Fibroblast of lung (primary cell): ENCODE measurements at regions not wholly inside any gene's neighbourhood (a gene's known extent, or its start where the extent isn't known, plus 50 kb on each side); places are given as distances from the start of the nearest gene placed in this dataset.

Experiments
- DNase-seq, 2 donors: peaks; one replicate each; pipeline versions ENCODE4 v3.0.0 to v3.0.0-alpha.2; 2010; ENCODE audit warnings: low read depth in 2 of 2
- H2AFZ ChIP-seq: 2 replicates; pipeline ENCODE4 v1.5.1; 2012; ENCODE audit warnings: low read length, control low read depth, inconsistent platforms
- H3K27ac ChIP-seq: 2 replicates; pipeline ENCODE4 v1.5.1; 2011; ENCODE audit warnings: low read length, control low read depth; ENCODE audit not compliant: insufficient read depth
- H3K27me3 ChIP-seq: 2 replicates; pipeline ENCODE4 v1.5.1; 2011; ENCODE audit warnings: mild to moderate bottlenecking, low read length; ENCODE audit not compliant: control insufficient read depth, insufficient read depth
- H3K36me3 ChIP-seq: 2 replicates; pipeline ENCODE4 v1.5.1; 2011; ENCODE audit warnings: low read length; ENCODE audit not compliant: control insufficient read depth, insufficient read depth
- H3K4me1 ChIP-seq: 2 replicates; pipeline ENCODE4 v1.5.1; 2011; ENCODE audit warnings: low read length; ENCODE audit not compliant: control insufficient read depth, insufficient read depth; ENCODE audit errors: extremely low read depth
- H3K4me2 ChIP-seq: 2 replicates; pipeline ENCODE4 v1.5.1; 2011; ENCODE audit warnings: low read length, control low read depth; ENCODE audit not compliant: insufficient read depth; ENCODE audit errors: extremely low read depth
- H3K4me3 ChIP-seq, 4 experiments: fragments of 200-600 bp in 1 of 4; sonication (generic) in 1 of 4; replicated peaks in 1 of 4; 2 replicates each; pipeline ENCODE4 v1.5.1; 2011 to 2016; ENCODE audit warnings: low read length in 4 of 4, low read depth in 3 of 4, mild to moderate bottlenecking in 3 of 4, control low read depth in 2 of 4, inconsistent platforms in 1 of 4, mixed read lengths in 1 of 4; ENCODE audit not compliant: insufficient read depth in 1 of 4; ENCODE audit errors: control extremely low read depth in 1 of 4
- H3K79me2 ChIP-seq: 2 replicates; pipeline ENCODE4 v1.5.1; 2012; ENCODE audit warnings: mild to moderate bottlenecking, low read length, inconsistent platforms; ENCODE audit not compliant: control insufficient read depth, insufficient read depth
- H3K9ac ChIP-seq: 2 replicates; pipeline ENCODE4 v1.5.1; 2011; ENCODE audit warnings: mild to moderate bottlenecking, low read length, control low read depth; ENCODE audit not compliant: insufficient read depth
- H3K9me3 ChIP-seq: 2 replicates; pipeline ENCODE4 v1.5.1; 2012; ENCODE audit warnings: low read depth, low read length; ENCODE audit not compliant: control insufficient read depth, insufficient read depth
- H4K20me1 ChIP-seq: 2 replicates; pipeline ENCODE4 v1.5.1; 2011; ENCODE audit warnings: low read length; ENCODE audit not compliant: control insufficient read depth, insufficient read depth; ENCODE audit errors: extremely low read depth
- EZH2 ChIP-seq: IDR thresholded peaks from 2 replicates; pipeline ENCODE4 v1.5.1; 2012; ENCODE audit warnings: low read length, control low read depth, mild to moderate bottlenecking; ENCODE audit errors: missing control alignments
- TF ChIP-seq, protein P1 (sequence below), 2 donors: IDR thresholded peaks in 1 of 2; conservative IDR thresholded peaks in 1 of 2; 1 replicate in 1 of 2; 2 replicates in 1 of 2; pipeline ENCODE4 v1.5.1; 2011 to 2012; ENCODE audit warnings: low read length in 2 of 2, control low read depth in 1 of 2, inconsistent platforms in 1 of 2, low read depth in 1 of 2, mild to moderate bottlenecking in 1 of 2

DNA sequence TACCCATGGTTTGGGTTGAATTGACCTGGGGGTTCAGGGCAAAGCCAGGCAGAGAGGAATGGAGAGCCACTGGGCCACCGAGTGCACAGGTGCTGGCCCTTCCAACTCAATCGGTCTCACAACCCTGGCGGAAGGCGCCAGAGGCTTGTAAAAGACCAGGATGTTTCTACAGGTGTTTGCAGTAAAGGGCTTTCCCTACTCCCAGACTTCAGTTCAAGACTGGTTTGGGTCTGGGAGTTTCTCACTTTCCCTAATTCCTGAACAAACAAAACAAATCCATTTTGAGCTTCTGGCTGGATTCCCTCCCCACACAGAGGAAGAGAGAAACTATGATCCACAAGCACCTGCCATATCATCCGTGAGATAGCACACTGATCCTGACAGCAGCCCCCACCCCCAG is 125.2 kb upstream of the KLF4 start:
- H3K36me3 ChIP-seq, result no peaks in the 10 kb centered on the region
- no peaks in the 10 kb centered on the region for H3K9me3 ChIP-seq
- no peaks in the 10 kb centered on the region for H4K20me1 ChIP-seq
- TF ChIP-seq, protein P1, sequence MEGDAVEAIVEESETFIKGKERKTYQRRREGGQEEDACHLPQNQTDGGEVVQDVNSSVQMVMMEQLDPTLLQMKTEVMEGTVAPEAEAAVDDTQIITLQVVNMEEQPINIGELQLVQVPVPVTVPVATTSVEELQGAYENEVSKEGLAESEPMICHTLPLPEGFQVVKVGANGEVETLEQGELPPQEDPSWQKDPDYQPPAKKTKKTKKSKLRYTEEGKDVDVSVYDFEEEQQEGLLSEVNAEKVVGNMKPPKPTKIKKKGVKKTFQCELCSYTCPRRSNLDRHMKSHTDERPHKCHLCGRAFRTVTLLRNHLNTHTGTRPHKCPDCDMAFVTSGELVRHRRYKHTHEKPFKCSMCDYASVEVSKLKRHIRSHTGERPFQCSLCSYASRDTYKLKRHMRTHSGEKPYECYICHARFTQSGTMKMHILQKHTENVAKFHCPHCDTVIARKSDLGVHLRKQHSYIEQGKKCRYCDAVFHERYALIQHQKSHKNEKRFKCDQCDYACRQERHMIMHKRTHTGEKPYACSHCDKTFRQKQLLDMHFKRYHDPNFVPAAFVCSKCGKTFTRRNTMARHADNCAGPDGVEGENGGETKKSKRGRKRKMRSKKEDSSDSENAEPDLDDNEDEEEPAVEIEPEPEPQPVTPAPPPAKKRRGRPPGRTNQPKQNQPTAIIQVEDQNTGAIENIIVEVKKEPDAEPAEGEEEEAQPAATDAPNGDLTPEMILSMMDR (conservative IDR thresholded peaks at IDR 0.05 in 1 of 2, IDR thresholded peaks at IDR 0.05 in 1 of 2; ENCODE audit: low read depth in 1 of 2, low read length in 2 of 2), result no peak
- no peak for TF ChIP-seq EZH2
- H3K79me2 ChIP-seq, result no peaks in the 10 kb centered on the region
- no peak overlapping the region for H3K27ac ChIP-seq
- H2AFZ ChIP-seq, result no peak overlapping the region
- H3K4me2 ChIP-seq, result no peak overlapping the region
- H3K4me1 ChIP-seq, result no peaks in the 10 kb centered on the region
- no peak overlapping the region for H3K4me3 ChIP-seq
- DNase-seq, result no peak
- no peaks in the 10 kb centered on the region for H3K27me3 ChIP-seq
- no peak overlapping the region for H3K9ac ChIP-seq

DNA sequence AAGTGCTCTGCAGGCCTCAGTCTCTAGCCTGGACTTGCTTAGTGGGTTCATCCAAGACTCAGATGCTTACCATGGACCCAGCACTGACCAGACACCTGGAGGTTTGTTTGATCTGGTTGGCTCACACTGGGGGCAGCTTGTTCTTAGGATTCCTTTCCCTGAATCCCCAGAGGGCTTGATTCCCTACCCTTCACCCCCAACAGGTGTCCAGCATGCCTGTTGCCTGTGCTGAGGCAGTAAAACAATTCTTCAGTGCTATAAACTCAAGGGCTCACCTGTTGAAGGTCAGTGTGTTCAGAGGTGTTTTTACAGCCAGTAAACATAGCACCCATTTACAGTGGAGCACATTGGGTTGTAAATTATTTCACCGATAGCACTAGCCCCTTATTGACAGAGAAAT is 123.8 kb upstream of the KLF4 start:
- Histone ChIP-seq H3K27ac (no peak overlapping the region), H3K27me3 (peaks cover 5% of the 10 kb centered on the region), H3K79me2 (no peaks in the 10 kb centered on the region), H2AFZ (no peak overlapping the region), H4K20me1 (no peaks in the 10 kb centered on the region), H3K4me2 (no peak overlapping the region), H3K9ac (no peak overlapping the region), H3K9me3 (no peaks in the 10 kb centered on the region), H3K36me3 (no peaks in the 10 kb centered on the region), H3K4me3 (no peak overlapping the region), H3K4me1 (no peaks in the 10 kb centered on the region)
- TF ChIP-seq, protein P1 (conservative IDR thresholded peaks at IDR 0.05 in 1 of 2, IDR thresholded peaks at IDR 0.05 in 1 of 2; ENCODE audit: low read depth in 1 of 2, low read length in 2 of 2), result no peak
- TF ChIP-seq EZH2, result no peak
- DNase-seq, result no peak

DNA sequence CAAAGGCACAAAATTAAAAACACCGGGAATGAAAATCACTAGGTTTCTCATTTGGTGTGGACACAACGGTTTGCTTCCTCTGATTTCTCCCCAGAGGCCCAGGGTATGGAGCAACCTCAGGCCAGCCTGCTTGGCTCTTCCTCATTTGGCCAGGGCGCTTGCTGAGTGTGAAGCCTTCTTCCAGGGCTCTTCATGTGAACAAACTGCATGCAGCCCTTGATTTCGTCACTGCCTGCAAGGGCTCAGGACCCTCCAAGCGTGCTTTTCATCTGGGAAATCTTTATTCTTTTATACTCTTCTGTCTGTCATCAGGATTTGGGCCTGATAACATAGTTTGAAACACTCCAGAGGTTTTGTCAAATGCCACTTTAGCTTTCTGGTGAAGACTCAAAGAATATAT is 122.6 kb upstream of the KLF4 start:
- DNase-seq, result no peak
- Histone ChIP-seq H3K27me3 (peaks cover 5% of the 10 kb centered on the region), H2AFZ (no peak overlapping the region), H4K20me1 (no peaks in the 10 kb centered on the region), H3K79me2 (no peaks in the 10 kb centered on the region), H3K36me3 (no peaks in the 10 kb centered on the region), H3K4me2 (no peak overlapping the region), H3K27ac (no peak overlapping the region), H3K9me3 (no peaks in the 10 kb centered on the region), H3K4me3 (no peak overlapping the region), H3K9ac (no peak overlapping the region), H3K4me1 (no peaks in the 10 kb centered on the region)
- no peak for TF ChIP-seq EZH2
- TF ChIP-seq, protein P1 (conservative IDR thresholded peaks at IDR 0.05 in 1 of 2, IDR thresholded peaks at IDR 0.05 in 1 of 2; ENCODE audit: low read depth in 1 of 2, low read length in 2 of 2), result no peak
